Central memory CD8-positive, alpha-beta T cell (primary cell): ENCODE measurements at regions not wholly inside any gene's neighbourhood (a gene's known extent, or its start where the extent isn't known, plus 50 kb on each side); places are given as distances from the start of the nearest gene placed in this dataset.
A peak's percentile ranks its signal among the peaks of the same experiment; 100 is the strongest.

Experiments
- ATAC-seq: fragments of 150-1000 bp; cut with Tn5 transposase; replicated peaks from 2 replicates; pipeline ENCODE4 v1.10.0; 2022; ENCODE audit warnings: mild to moderate bottlenecking, moderate FRiP score, moderate number of reproducible peaks; ENCODE audit not compliant: poor library complexity, severe bottlenecking; ENCODE audit errors: extremely low read depth
- DNase-seq, 2 donors: peaks; one replicate each; pipeline ENCODE4 v3.0.0; 2021; ENCODE audit warnings: low spot score in 2 of 2
- H3K27ac Mint-ChIP-seq: one replicate; pipeline ENCODE4 v1.8.0; 2022; ENCODE audit warnings: low read depth, mild to moderate bottlenecking, moderate library complexity, mixed read lengths
- H3K27me3 Mint-ChIP-seq: one replicate; pipeline ENCODE4 v1.8.0; 2022; ENCODE audit warnings: mixed read lengths
- H3K36me3 Mint-ChIP-seq: one replicate; pipeline ENCODE4 v1.8.0; 2022; ENCODE audit warnings: mild to moderate bottlenecking, moderate library complexity, mixed read lengths; ENCODE audit not compliant: insufficient read depth
- H3K4me1 Mint-ChIP-seq: one replicate; pipeline ENCODE4 v1.8.0; 2022; ENCODE audit warnings: mixed read lengths
- H3K4me3 Mint-ChIP-seq: one replicate; pipeline ENCODE4 v1.8.0; 2022; ENCODE audit warnings: mild to moderate bottlenecking, moderate library complexity, mixed read lengths
- H3K9me3 Mint-ChIP-seq: one replicate; pipeline ENCODE4 v1.8.0; 2022; ENCODE audit warnings: mixed read lengths

DNA sequence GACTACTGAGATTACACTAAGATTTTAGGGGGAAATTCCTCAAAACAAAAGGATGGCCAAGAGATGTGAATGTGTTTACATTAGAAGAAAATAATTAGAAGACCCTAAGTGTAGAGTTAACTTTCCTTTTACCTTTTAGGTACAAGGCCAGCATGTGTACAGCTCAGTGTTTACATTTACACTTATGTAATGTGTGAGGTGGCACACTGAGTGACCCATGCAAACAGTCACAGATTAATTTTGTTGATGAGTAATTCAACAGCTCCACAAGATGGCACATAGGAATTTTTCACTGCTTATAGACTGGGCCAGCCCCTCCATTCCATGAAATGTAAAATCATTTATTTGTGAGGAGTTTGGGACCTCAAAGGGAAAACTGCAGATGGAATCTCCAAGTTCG lies 90.1 kb upstream of the SLC12A2 start:
- no peak for DNase-seq
- H3K4me1 Mint-ChIP-seq: no peaks in the 10 kb centered on the region
- no peak for ATAC-seq
- no peaks in the 10 kb centered on the region for H3K36me3 Mint-ChIP-seq
- H3K27ac Mint-ChIP-seq: no peak overlapping the region
- H3K4me3 Mint-ChIP-seq: no peak overlapping the region
- H3K9me3 Mint-ChIP-seq: no peaks in the 10 kb centered on the region
- H3K27me3 Mint-ChIP-seq: no peaks in the 10 kb centered on the region

- no peak for ATAC-seq
- no peaks in the 10 kb centered on the region for H3K9me3 Mint-ChIP-seq
Measured at GRCh38 chr5:127994087-127994660, 89.4 kb upstream of the SLC12A2 start.

DNA sequence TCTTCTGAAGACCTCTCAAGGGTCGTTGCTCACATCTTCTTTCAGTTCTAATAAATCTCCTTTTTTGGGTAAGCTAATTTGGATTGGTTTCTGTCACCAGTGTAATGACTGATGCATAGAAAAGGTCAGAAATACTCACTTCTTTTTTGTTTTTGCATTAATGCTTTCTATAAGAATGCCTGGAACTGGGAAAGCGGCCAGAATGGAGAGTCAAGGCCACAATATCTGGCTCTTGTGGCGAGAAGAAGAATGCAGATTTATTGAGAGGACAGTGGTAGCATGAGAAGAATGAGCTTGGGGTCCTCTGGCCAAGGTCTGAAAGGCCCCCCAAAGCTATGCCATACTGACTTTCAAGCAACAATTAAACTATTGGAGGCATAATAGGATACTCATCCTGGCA lies 88.0 kb upstream of the SLC12A2 start:
- Mint-ChIP-seq H3K36me3 (no peaks in the 10 kb centered on the region), H3K4me1 (no peaks in the 10 kb centered on the region), H3K27ac (no peak overlapping the region), H3K27me3 (no peaks in the 10 kb centered on the region), H3K4me3 (no peak overlapping the region), H3K9me3 (no peaks in the 10 kb centered on the region)
- no peak for ATAC-seq
- no peak for DNase-seq

More at GRCh38 chr5:127994087-127994660, 89.4 kb upstream of the SLC12A2 start:
- Mint-ChIP-seq H3K27ac (no peak overlapping the region), H3K36me3 (no peaks in the 10 kb centered on the region), H3K4me1 (no peaks in the 10 kb centered on the region), H3K4me3 (no peak overlapping the region), H3K27me3 (no peaks in the 10 kb centered on the region)
- no peak for DNase-seq

- H3K9me3 Mint-ChIP-seq: no peaks in the 10 kb centered on the region
- no peak overlapping the region for H3K27ac Mint-ChIP-seq
Measured at GRCh38 chr5:127997201-127997704, 86.3 kb upstream of the SLC12A2 start.

DNA sequence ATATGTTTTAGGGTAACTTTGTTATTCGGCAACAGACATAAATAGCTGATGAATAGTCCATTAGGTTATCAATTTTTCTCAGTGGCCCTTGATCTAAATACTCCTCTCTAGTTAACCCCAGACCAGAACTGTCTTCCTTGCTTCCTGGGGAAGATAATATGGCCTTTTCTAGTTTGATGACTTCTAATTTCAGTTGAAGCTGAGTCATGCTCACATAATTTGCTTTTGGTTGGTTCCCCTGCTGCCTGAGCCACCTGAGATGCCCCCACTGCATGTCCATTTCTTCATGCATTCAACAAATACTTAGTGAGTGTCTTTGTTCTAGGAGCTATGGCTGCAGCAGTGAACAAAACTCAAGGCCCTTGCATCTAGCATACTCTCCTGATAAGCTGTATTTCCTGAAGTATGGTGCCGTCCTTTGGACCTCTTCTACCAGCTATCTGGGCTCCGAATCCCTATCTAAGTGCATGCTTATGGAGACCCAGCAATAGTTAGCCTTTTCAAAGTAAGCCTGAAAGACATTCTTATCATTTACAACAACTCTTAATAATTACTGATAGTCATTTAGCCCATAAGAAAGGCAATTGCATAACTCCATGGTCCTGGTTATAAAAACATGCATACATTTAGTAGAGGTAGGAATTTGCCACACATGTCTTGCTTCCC lies 84.5 kb upstream of the SLC12A2 start:
- no peak for ATAC-seq
- no peak overlapping the region for H3K27ac Mint-ChIP-seq
- no peak for DNase-seq
- H3K36me3 Mint-ChIP-seq: no peaks in the 10 kb centered on the region
- no peaks in the 10 kb centered on the region for H3K4me1 Mint-ChIP-seq
- no peaks in the 10 kb centered on the region for H3K9me3 Mint-ChIP-seq
- no peaks in the 10 kb centered on the region for H3K27me3 Mint-ChIP-seq
- no peak overlapping the region for H3K4me3 Mint-ChIP-seq

More at GRCh38 chr5:127997201-127997704, 86.3 kb upstream of the SLC12A2 start:
- H3K4me3 Mint-ChIP-seq: no peak overlapping the region
- no peaks in the 10 kb centered on the region for H3K4me1 Mint-ChIP-seq
- H3K36me3 Mint-ChIP-seq: no peaks in the 10 kb centered on the region
- DNase-seq: no peak
- no peaks in the 10 kb centered on the region for H3K27me3 Mint-ChIP-seq
- no peak for ATAC-seq

DNA sequence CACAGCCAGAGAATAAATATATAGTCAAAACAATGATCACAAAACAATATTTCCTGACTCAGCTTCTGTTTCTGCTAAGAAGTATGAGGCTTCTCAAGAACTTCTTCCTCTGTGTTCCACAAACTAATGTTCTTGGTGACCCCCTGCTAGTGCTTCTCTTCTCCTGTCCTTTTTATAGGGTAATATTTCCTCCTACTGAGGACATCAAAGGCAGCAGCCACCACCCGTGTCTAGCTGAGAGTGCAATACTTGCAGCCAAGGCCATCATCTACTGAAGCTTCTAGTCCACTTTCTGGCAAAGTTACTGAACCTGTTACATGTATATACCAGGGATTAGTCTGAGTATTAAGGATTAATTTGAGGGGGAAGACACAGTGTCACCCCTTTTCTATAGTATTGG lies 83.7 kb upstream of the SLC12A2 start:
- H3K4me1 Mint-ChIP-seq: no peaks in the 10 kb centered on the region
- H3K9me3 Mint-ChIP-seq: no peaks in the 10 kb centered on the region
- ATAC-seq (no peak), DNase-seq (no peak)
- no peak overlapping the region for H3K4me3 Mint-ChIP-seq
- no peaks in the 10 kb centered on the region for H3K36me3 Mint-ChIP-seq
- H3K27me3 Mint-ChIP-seq: no peaks in the 10 kb centered on the region
- H3K27ac Mint-ChIP-seq: no peak overlapping the region

DNA sequence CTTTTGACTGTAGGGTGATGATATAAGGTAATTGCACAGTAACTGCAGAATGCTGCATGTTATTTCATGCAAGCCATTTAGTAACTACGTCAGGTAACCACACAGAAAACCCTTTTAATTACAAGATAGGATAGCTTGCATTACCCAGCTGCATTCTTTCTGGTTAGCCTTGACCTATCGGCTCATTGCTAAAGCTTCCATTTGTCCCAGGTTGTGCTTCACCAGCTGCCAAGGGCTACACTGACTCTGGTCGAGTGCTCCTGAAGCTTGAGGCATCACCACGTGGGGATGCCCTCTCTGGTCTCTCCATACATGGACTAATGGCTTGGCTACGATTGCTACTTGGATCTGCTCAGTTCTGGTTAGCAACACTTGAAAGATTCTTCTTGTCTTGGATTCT lies 81.1 kb upstream of the SLC12A2 start:
- H3K9me3 Mint-ChIP-seq: no peaks in the 10 kb centered on the region
- H3K4me3 Mint-ChIP-seq: no peak overlapping the region
- no peaks in the 10 kb centered on the region for H3K36me3 Mint-ChIP-seq
- no peak overlapping the region for H3K27ac Mint-ChIP-seq
- DNase-seq: no peak
- H3K27me3 Mint-ChIP-seq: no peaks in the 10 kb centered on the region
- no peaks in the 10 kb centered on the region for H3K4me1 Mint-ChIP-seq
- ATAC-seq: no peak

DNA sequence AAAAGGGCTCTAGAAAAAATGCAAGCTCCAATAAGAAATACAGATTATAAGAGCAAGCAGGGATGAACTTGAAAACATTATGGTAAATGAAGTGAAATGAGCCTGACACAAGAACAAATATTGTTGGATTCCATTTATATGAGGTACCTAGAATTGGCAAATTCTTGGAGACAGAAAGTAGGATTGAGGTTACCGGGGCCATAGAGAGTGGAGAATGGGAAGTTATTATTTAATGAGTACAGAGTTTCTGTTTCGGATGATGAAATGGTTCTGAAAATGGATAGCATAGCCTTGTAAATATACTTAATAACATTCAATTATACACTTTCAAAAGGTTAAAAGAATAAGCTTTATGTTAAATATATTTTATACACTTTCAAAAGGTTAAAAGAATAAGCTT lies 75.6 kb upstream of the SLC12A2 start:
- ATAC-seq: no peak
- H3K4me1 Mint-ChIP-seq: no peaks in the 10 kb centered on the region
- H3K9me3 Mint-ChIP-seq: no peaks in the 10 kb centered on the region
- H3K4me3 Mint-ChIP-seq: no peak overlapping the region
- H3K36me3 Mint-ChIP-seq: peaks cover 2% of the 10 kb centered on the region
- no peaks in the 10 kb centered on the region for H3K27me3 Mint-ChIP-seq
- H3K27ac Mint-ChIP-seq: peak overlapping the region; percentile 17
- no peak for DNase-seq

DNA sequence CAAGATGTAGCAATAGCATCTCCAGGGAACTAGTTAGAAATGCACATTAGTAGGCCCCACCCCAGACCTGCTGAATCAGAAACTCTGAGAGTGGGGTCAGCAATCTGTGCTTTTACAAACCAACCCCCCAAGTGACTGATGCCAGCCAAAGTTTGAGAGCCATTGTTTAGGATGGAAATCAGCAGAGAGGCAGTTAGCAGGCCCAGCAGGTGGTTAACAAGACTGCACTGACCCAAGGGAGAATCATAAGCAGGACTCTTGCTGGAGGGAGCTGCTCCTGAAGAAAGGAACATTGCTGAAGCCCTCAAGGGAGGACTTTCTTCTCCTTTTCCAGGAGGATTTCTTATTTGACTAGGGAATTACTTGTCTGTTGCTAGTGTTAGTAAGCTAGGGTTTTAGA lies 74.2 kb upstream of the SLC12A2 start:
- H3K4me3 Mint-ChIP-seq: no peak overlapping the region
- ATAC-seq: no peak
- no peaks in the 10 kb centered on the region for H3K4me1 Mint-ChIP-seq
- H3K9me3 Mint-ChIP-seq: no peaks in the 10 kb centered on the region
- H3K27me3 Mint-ChIP-seq: no peaks in the 10 kb centered on the region
- H3K36me3 Mint-ChIP-seq: peaks cover 2% of the 10 kb centered on the region
- no peak overlapping the region for H3K27ac Mint-ChIP-seq
- no peak for DNase-seq

- peaks cover 2% of the 10 kb centered on the region for H3K36me3 Mint-ChIP-seq
- H3K27me3 Mint-ChIP-seq: no peaks in the 10 kb centered on the region
- H3K9me3 Mint-ChIP-seq: no peaks in the 10 kb centered on the region
- no peak for DNase-seq
- no peak overlapping the region for H3K4me3 Mint-ChIP-seq
- no peak overlapping the region for H3K27ac Mint-ChIP-seq
- H3K4me1 Mint-ChIP-seq: no peaks in the 10 kb centered on the region
- no peak for ATAC-seq
Measured at GRCh38 chr5:128011339-128011738, 72.2 kb upstream of the SLC12A2 start.

GRCh38 chr5:128014578-128014977 lies 69.0 kb upstream of the SLC12A2 start:
- no peaks in the 10 kb centered on the region for H3K36me3 Mint-ChIP-seq
- no peak overlapping the region for H3K27ac Mint-ChIP-seq
- H3K27me3 Mint-ChIP-seq: no peaks in the 10 kb centered on the region
- H3K4me3 Mint-ChIP-seq: no peak overlapping the region
- no peak for ATAC-seq
- DNase-seq: no peak
- H3K4me1 Mint-ChIP-seq: no peaks in the 10 kb centered on the region
- no peaks in the 10 kb centered on the region for H3K9me3 Mint-ChIP-seq

GRCh38 chr5:128015478-128015877 lies 68.1 kb upstream of the SLC12A2 start:
- Mint-ChIP-seq H3K4me3 (no peak overlapping the region), H3K27ac (no peak overlapping the region), H3K9me3 (no peaks in the 10 kb centered on the region), H3K27me3 (no peaks in the 10 kb centered on the region), H3K4me1 (no peaks in the 10 kb centered on the region), H3K36me3 (no peaks in the 10 kb centered on the region)
- DNase-seq (no peak), ATAC-seq (no peak)

DNA sequence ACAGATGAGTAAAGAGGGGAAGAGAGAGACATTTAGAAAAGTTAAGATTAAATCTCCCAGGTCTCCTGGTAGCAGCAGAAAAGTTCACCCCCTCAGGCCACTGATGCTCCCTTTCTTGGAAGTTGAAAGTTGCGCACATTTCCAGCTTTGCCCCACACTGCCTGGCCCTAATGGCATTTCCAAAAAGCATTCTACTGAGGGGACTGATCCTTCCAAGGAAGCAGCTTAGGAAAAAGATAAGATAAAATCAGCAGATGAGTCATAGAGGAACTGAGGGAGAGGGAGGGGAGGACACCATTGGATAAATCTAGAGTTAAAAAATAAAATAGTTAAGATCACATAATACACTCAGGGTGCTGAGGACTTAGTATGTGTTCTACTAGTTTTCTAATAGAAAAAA lies 67.6 kb upstream of the SLC12A2 start:
- H3K27me3 Mint-ChIP-seq: no peaks in the 10 kb centered on the region
- H3K27ac Mint-ChIP-seq: no peak overlapping the region
- no peaks in the 10 kb centered on the region for H3K36me3 Mint-ChIP-seq
- no peaks in the 10 kb centered on the region for H3K4me1 Mint-ChIP-seq
- H3K9me3 Mint-ChIP-seq: no peaks in the 10 kb centered on the region
- ATAC-seq: no peak
- no peak for DNase-seq
- H3K4me3 Mint-ChIP-seq: no peak overlapping the region
